ENCODE measurements at regions not wholly inside any gene's neighbourhood (a gene's known extent, or its start where the extent isn't known, plus 50 kb on each side); places are given as distances from the start of the nearest gene placed in this dataset.
"Not testable (repeated sequence)": the region's sequence is repeated elsewhere in the genome, so short reads cannot be mapped to it uniquely, and the experiment has no call there.

DNA sequence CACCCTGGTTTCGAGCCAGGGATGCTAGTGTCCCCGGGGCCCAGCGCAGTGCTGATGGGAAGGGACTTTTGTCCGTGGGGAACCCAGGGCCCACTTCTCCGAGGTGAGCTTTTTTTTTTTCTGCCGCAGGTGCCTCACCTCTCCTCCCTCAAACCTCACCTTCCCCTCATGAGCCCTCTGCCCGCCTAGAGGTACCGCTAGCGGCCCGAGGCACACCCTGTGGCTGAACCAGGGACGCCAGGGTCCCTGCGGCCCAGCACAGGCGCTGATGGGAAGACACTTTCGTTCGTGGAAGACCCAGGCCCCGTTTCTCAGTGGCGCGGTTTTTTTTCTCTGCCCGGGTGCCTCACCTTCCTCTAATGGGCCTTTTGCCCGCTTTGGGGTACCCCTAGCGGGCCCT lies 1570.7 kb downstream of the TSPY10 start:
- not testable (repeated sequence) for H3K27ac Mint-ChIP-seq; H3K27me3 Mint-ChIP-seq; H3K4me3 Mint-ChIP-seq; H3K36me3 Mint-ChIP-seq (ENCODE audit: low read depth); H3K9me3 Mint-ChIP-seq; H3K4me1 Mint-ChIP-seq (ENCODE audit: low read depth)

DNA sequence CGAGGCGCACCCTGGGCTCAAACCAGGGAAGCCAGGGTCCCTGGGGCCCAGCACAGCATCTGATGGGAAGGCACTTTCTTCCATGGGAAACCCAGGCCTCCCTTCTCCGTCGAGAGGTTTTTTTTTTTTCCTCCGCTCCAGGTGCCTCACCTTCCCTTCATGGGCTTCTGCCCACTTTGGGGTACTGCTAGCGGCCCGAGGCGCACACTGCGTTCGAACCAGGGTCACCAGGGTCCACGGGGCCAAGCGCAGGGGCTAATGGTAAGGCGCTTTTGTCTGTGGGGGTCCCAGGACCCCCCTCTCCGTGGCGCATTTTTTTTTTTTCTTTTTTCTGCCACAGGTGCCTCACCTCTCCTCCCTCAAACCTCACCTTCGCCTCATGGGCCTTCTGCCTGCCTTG lies 1571.3 kb downstream of the TSPY10 start:
- Mint-ChIP-seq H3K4me3 (no peak overlapping the region), H3K27me3 (no peaks in the 10 kb centered on the region), H3K27ac (no peak overlapping the region), H3K9me3 (no peaks in the 10 kb centered on the region), H3K4me1 (ENCODE audit: low read depth) (no peaks in the 10 kb centered on the region), H3K36me3 (ENCODE audit: low read depth) (no peaks in the 10 kb centered on the region)

DNA sequence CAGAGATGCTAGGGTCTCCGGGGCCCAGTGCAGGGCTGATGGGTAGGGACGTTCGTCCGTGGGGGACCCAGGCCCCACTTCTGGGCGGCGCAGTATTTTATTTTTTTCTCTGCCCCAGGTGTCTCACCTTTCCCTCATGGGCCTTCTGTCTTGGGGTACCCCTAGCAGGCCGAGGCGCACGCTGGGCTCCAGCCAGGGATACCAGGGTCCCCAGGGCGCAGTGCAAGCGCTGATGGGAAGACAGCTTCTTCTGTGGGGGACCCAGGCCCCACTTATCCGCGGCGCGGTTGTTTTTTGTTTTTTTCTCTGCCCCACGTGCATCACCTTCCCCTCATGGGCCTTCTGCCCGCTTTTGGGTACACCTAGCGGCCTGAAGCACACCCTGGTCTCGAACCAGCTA lies 1572.8 kb downstream of the TSPY10 start:
- H3K27me3 Mint-ChIP-seq; H3K36me3 Mint-ChIP-seq (ENCODE audit: low read depth); H3K4me1 Mint-ChIP-seq (ENCODE audit: low read depth); H3K27ac Mint-ChIP-seq; H3K9me3 Mint-ChIP-seq; H3K4me3 Mint-ChIP-seq: not testable (repeated sequence)

DNA sequence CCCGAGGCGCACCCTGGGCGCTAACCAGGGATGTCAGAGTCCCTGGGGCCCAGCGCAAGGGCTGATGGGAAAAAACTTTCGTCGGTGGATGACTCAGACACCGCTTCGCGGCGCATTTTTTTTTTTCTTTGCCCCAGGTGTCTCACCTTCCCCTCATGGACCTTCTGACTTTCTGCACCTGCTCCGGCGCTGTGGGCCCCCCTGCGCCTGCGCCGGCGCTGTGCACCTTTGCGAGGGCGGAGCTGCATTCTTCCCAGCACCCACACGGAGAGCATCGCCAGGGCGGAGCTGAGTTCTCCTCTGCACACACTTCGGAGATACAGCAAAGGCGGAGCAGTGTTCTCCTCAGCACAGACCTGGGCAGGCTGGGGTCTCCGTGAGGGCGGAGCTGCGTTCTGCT lies 1575.3 kb downstream of the TSPY10 start:
- H3K4me3 Mint-ChIP-seq; H3K9me3 Mint-ChIP-seq; H3K27me3 Mint-ChIP-seq; H3K4me1 Mint-ChIP-seq (ENCODE audit: low read depth); H3K27ac Mint-ChIP-seq; H3K36me3 Mint-ChIP-seq (ENCODE audit: low read depth): not testable (repeated sequence)

DNA sequence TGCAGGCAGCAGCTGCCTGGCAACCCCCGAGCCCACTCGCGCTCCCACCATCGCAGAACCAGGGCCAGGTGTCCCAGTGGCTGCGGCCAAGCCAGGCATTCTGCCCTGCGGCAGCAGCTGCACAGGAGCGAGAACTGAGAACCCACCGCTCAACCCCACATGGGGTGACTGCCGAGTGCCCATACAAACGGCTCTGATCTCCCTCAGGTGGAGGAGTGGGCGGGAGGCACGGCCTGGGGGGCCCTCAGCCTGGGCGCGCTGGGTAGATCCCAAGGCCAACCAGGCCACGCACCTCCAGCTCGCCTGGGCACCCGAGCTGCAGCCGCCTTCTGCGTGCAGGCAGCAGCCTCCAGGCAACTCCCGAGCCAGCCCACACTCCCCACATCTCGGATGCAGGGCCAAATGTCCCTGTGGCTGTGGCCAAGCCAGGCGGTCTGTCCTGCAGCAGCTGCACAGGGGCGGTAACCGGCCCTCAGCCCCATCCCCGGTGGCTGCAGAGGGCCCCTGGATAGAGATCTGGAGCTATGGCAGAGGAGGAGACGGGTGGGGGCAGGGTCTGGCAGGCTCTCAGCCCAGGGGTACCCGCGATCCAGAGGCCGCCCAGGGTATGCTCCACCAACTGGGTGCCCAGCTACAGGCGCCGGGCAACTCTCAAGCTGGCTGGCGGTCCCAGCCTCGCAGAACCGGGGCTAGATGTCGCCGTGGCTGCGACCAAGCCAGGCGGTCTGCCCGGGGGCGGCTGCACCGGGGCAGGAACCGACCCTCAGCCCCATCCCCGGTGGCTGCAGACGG lies 1579.6 kb downstream of the TSPY10 start:
- not testable (repeated sequence) for H3K4me1 Mint-ChIP-seq (ENCODE audit: low read depth); H3K36me3 Mint-ChIP-seq (ENCODE audit: low read depth); H3K27ac Mint-ChIP-seq; H3K27me3 Mint-ChIP-seq; H3K9me3 Mint-ChIP-seq; H3K4me3 Mint-ChIP-seq

DNA sequence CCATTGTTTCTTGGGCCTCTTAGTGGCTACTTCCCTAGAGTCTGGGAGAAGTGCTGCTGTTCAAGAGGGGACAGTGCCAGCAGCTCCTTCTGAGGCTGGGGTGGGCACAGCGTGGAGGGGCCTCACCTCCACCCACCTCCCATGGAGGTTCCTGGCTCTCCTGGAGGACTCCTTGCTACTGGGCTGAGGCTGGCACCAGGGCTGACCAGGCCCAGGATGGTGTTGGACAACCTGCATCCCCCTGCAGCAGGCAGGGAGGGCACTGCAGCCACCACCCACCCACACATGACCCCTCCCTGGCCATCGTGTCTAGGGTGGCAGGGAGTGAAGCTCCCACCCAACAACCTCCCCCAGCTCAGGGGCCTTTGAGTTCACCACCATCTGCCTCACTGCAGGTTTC lies 1549.3 kb upstream of the USP9Y start:
- not testable (repeated sequence) for H3K27ac Mint-ChIP-seq

DNA sequence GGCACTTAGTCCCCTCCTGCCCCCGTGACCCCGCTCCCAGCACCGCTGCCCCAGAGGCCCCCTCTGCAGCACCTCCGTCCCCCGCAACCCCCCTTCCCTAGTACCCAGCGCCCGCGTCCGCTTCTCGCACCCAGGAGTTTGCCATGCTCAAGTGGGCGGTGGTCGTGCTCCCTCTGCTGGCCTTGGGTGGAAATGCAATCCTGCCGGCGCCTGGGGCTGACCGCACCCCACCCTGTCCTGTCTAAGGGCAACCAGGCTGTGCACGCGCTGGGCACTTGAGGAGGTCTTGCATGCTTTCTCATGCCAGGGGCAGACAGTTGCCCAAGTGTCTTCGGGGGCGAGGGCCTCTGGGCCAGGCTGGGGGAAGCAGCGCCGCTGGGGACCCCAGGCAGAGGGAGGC lies 1544.9 kb upstream of the USP9Y start:
- not testable (repeated sequence) for H3K27ac Mint-ChIP-seq; H3K9me3 Mint-ChIP-seq; H3K4me3 Mint-ChIP-seq; H3K27me3 Mint-ChIP-seq; H3K4me1 Mint-ChIP-seq (ENCODE audit: low read depth); H3K36me3 Mint-ChIP-seq (ENCODE audit: low read depth)

More for the DNA sequence above, 1549.3 kb upstream of the USP9Y start:
- H3K27me3 Mint-ChIP-seq; H3K9me3 Mint-ChIP-seq; H3K36me3 Mint-ChIP-seq (ENCODE audit: low read depth); H3K4me3 Mint-ChIP-seq; H3K4me1 Mint-ChIP-seq (ENCODE audit: low read depth): not testable (repeated sequence)

DNA sequence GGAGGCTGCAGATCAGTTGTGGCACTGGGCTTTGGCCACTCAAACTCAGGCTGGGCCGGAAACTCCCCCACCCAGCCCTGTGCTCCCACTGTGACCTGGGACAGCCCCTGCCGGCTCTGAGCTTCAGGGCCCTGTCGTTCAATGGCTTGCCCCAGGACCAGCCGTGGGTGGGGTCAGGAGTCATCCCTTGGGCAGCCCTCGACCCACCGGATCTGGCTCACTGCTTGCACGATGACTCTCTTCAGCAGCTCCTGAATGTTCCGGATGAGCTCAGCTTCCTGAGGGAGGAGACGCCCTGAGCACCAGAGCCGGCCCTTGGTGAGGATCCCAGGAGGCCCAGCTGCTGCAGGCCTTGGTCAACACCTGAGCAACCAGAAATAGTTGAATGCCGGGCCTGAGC lies 1544.2 kb upstream of the USP9Y start:
- H3K4me3 Mint-ChIP-seq; H3K4me1 Mint-ChIP-seq (ENCODE audit: low read depth); H3K27me3 Mint-ChIP-seq; H3K36me3 Mint-ChIP-seq (ENCODE audit: low read depth); H3K27ac Mint-ChIP-seq; H3K9me3 Mint-ChIP-seq: not testable (repeated sequence)

DNA sequence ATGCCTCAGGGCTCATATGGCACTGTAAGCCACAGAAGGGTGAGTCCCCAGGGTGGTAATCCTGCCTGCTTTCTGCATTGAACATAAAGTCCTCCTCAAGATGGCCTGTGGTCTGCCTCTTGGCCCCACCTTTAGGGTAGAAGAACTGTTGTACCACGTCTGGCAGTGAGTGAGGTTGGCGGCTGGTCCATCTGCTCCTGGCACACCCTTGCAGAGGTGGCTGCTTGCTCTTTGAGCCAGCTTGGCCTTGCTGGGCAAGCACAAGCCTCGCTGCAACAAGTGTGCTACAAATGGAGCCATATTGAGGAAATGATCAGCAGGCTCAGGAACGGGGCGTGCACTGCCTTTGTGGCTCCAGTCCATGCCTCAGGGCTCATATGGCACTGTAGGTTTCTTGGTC lies 1524.0 kb upstream of the USP9Y start:
- not testable (repeated sequence) for H3K4me1 Mint-ChIP-seq (ENCODE audit: low read depth); H3K27ac Mint-ChIP-seq; H3K36me3 Mint-ChIP-seq (ENCODE audit: low read depth); H3K27me3 Mint-ChIP-seq; H3K4me3 Mint-ChIP-seq; H3K9me3 Mint-ChIP-seq

DNA sequence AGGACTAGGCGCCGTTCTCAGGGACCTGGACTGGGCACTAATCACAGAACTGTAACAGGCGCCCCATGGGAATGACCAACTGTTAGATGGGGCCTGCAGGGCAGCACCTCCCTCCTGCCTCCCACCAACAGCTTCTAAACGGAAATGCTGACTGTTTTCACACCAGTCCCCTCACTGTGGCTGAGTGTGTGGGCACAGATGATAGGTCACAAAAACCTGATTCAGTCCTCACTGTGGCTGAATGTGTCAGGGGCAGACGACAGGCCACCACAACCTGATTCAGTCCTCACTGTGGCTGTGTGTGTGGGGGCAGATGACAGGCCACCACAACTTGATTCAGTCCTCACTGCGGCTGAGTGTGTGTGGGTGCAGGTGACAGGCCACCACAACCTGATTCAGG lies 1499.9 kb upstream of the USP9Y start:
- not testable (repeated sequence) for H3K36me3 Mint-ChIP-seq (ENCODE audit: low read depth); H3K4me3 Mint-ChIP-seq; H3K27me3 Mint-ChIP-seq; H3K27ac Mint-ChIP-seq; H3K4me1 Mint-ChIP-seq (ENCODE audit: low read depth); H3K9me3 Mint-ChIP-seq

DNA sequence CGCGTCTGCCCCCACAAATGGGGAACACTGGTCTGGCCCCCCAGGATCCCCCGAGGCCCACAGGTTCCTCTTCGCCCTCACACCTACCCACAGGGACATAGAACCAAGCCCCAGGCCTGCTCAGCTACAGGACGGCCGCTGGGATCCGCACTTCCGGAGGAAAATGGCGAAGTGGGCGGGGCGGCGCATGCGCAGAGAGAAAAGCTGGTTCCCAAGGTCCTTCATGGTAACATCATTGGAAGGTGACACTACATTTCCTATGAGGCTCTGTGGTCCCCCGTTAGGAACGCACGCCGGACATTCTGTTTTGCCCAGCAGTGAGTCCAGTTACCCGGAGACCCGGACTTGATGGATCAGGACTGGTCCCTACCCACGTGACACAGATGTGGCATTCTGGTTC lies 1486.2 kb upstream of the USP9Y start:
- not testable (repeated sequence) for H3K36me3 Mint-ChIP-seq (ENCODE audit: low read depth); H3K4me1 Mint-ChIP-seq (ENCODE audit: low read depth); H3K9me3 Mint-ChIP-seq; H3K27me3 Mint-ChIP-seq; H3K4me3 Mint-ChIP-seq; H3K27ac Mint-ChIP-seq

Measured in stimulated activated naive CD8-positive, alpha-beta T cell treated with anti-CD3 and anti-CD28 coated beads, Interleukin-15, Interleukin-2, amounts not matched to agents 100 ng/mL and 50 ng/mL, for 24 hours (primary cell).